ENCODE measurements at regions not wholly inside any gene's neighbourhood (a gene's known extent, or its start where the extent isn't known, plus 50 kb on each side); places are given as distances from the start of the nearest gene placed in this dataset.
"Not testable (repeated sequence)": the region's sequence is repeated elsewhere in the genome, so short reads cannot be mapped to it uniquely, and the experiment has no call there.

GRCh38 chr12:108441549-108441948, 73.5 kb upstream of the FICD start:
- H3K9me3 Mint-ChIP-seq, result no peaks in the 10 kb centered on the region
- no peak overlapping the region for H3K27ac Mint-ChIP-seq
- DNase-seq, result no peak
- no peak overlapping the region for H3K4me3 Mint-ChIP-seq
- peaks cover 0 to 3% (median 0%) of the 10 kb centered on the region in 3 donors for H3K36me3 Mint-ChIP-seq
- H3K27me3 Mint-ChIP-seq (ENCODE audit: low read depth in 3 of 3), result peaks cover 0 to 10% (median 5%) of the 10 kb centered on the region in 3 donors
- no peaks in the 10 kb centered on the region for H3K4me1 Mint-ChIP-seq

GRCh38 chr12:108440736-108441135, 74.3 kb upstream of the FICD start:
- peaks cover 0 to 10% (median 5%) of the 10 kb centered on the region in 3 donors for H3K27me3 Mint-ChIP-seq (ENCODE audit: low read depth in 3 of 3)
- no peak overlapping the region for H3K27ac Mint-ChIP-seq
- H3K4me1 Mint-ChIP-seq, result no peaks in the 10 kb centered on the region
- DNase-seq, result no peak
- H3K4me3 Mint-ChIP-seq, result no peak overlapping the region
- peaks cover 0 to 3% (median 0%) of the 10 kb centered on the region in 3 donors for H3K36me3 Mint-ChIP-seq
- H3K9me3 Mint-ChIP-seq, result no peaks in the 10 kb centered on the region

- Mint-ChIP-seq H3K9me3 (peaks cover 0 to 2% (median 0%) of the 10 kb centered on the region in 6 donors), H3K4me1 (no peaks in the 10 kb centered on the region), H3K4me3 (no peak overlapping the region), H3K27me3 (ENCODE audit: low read depth in 3 of 3) (peaks cover 0 to 10% (median 7%) of the 10 kb centered on the region in 3 donors), H3K36me3 (peaks cover 0 to 3% (median 0%) of the 10 kb centered on the region in 3 donors), H3K27ac (no peak overlapping the region)
- DNase-seq, result no peak
These were observed 76.4 kb upstream of the FICD start for GRCh38 chr12:108438667-108439066.

GRCh38 chr12:108432423-108433121, 82.5 kb upstream of the FICD start:
- Mint-ChIP-seq H3K36me3 (no peaks in the 10 kb centered on the region), H3K4me1 (no peaks in the 10 kb centered on the region), H3K4me3 (no peak overlapping the region), H3K9me3 (peaks cover 0 to 2% (median 0%) of the 10 kb centered on the region in 6 donors), H3K27ac (no peak overlapping the region), H3K27me3 (ENCODE audit: low read depth in 3 of 3) (peaks cover 0 to 5% (median 4%) of the 10 kb centered on the region in 3 donors)
- no peak for DNase-seq

- Mint-ChIP-seq H3K27ac (no peak overlapping the region), H3K27me3 (ENCODE audit: low read depth in 3 of 3) (peaks cover 0 to 4% (median 4%) of the 10 kb centered on the region in 3 donors), H3K4me1 (no peaks in the 10 kb centered on the region), H3K4me3 (no peak overlapping the region), H3K9me3 (peaks cover 0 to 2% (median 0%) of the 10 kb centered on the region in 6 donors), H3K36me3 (no peaks in the 10 kb centered on the region)
- no peak for DNase-seq
These were observed 84.2 kb upstream of the FICD start for GRCh38 chr12:108430926-108431325.

GRCh38 chr12:108430245-108430644, 84.8 kb upstream of the FICD start:
- no peaks in the 10 kb centered on the region for H3K4me1 Mint-ChIP-seq
- DNase-seq, result no peak
- H3K27me3 Mint-ChIP-seq (ENCODE audit: low read depth in 3 of 3), result peaks cover 0 to 4% (median 4%) of the 10 kb centered on the region in 3 donors
- no peak overlapping the region for H3K27ac Mint-ChIP-seq
- no peak overlapping the region for H3K4me3 Mint-ChIP-seq
- H3K36me3 Mint-ChIP-seq, result no peaks in the 10 kb centered on the region
- peaks cover 0 to 2% (median 0%) of the 10 kb centered on the region in 6 donors for H3K9me3 Mint-ChIP-seq

GRCh38 chr12:108425238-108425795, 86.2 kb upstream of the CMKLR1 start:
- H3K36me3 Mint-ChIP-seq, result no peaks in the 10 kb centered on the region
- DNase-seq, result no peak
- H3K27ac Mint-ChIP-seq, result no peak overlapping the region
- H3K4me3 Mint-ChIP-seq, result no peak overlapping the region
- no peaks in the 10 kb centered on the region for H3K4me1 Mint-ChIP-seq
- no peaks in the 10 kb centered on the region for H3K9me3 Mint-ChIP-seq
- H3K27me3 Mint-ChIP-seq (ENCODE audit: low read depth in 3 of 3), result peaks cover 0 to 4% (median 1%) of the 10 kb centered on the region in 3 donors

GRCh38 chr12:108424816-108425215, 85.7 kb upstream of the CMKLR1 start:
- DNase-seq, result no peak
- H3K27me3 Mint-ChIP-seq (ENCODE audit: low read depth in 3 of 3), result peaks cover 0 to 4% (median 4%) of the 10 kb centered on the region in 3 donors
- no peaks in the 10 kb centered on the region for H3K9me3 Mint-ChIP-seq
- H3K36me3 Mint-ChIP-seq, result no peaks in the 10 kb centered on the region
- no peak overlapping the region for H3K4me3 Mint-ChIP-seq
- H3K27ac Mint-ChIP-seq, result no peak overlapping the region
- H3K4me1 Mint-ChIP-seq, result no peaks in the 10 kb centered on the region

- Mint-ChIP-seq H3K27ac (no peak overlapping the region), H3K36me3 (no peaks in the 10 kb centered on the region), H3K27me3 (ENCODE audit: low read depth in 3 of 3) (peaks cover 0 to 4% (median 3%) of the 10 kb centered on the region in 3 donors), H3K4me1 (no peaks in the 10 kb centered on the region), H3K4me3 (no peak overlapping the region), H3K9me3 (no peaks in the 10 kb centered on the region)
- DNase-seq, result no peak
These were observed 84.9 kb upstream of the CMKLR1 start for GRCh38 chr12:108424026-108424425.

GRCh38 chr12:108423486-108423885, 84.4 kb upstream of the CMKLR1 start:
- no peaks in the 10 kb centered on the region for H3K9me3 Mint-ChIP-seq
- no peaks in the 10 kb centered on the region for H3K36me3 Mint-ChIP-seq
- no peaks in the 10 kb centered on the region for H3K4me1 Mint-ChIP-seq
- no peak for DNase-seq
- no peak overlapping the region for H3K27ac Mint-ChIP-seq
- H3K27me3 Mint-ChIP-seq (ENCODE audit: low read depth in 3 of 3), result peaks cover 0 to 3% (median 2%) of the 10 kb centered on the region in 3 donors
- no peak overlapping the region for H3K4me3 Mint-ChIP-seq

GRCh38 chr12:108421082-108421481, 82.0 kb upstream of the CMKLR1 start:
- H3K27me3 Mint-ChIP-seq (ENCODE audit: low read depth in 3 of 3); H3K4me3 Mint-ChIP-seq; H3K9me3 Mint-ChIP-seq; DNase-seq; H3K27ac Mint-ChIP-seq; H3K36me3 Mint-ChIP-seq; H3K4me1 Mint-ChIP-seq: not testable (repeated sequence)

GRCh38 chr12:108420421-108420820, 81.3 kb upstream of the CMKLR1 start:
- H3K4me3 Mint-ChIP-seq, result not testable (repeated sequence)

GRCh38 chr12:108419949-108420348, 80.8 kb upstream of the CMKLR1 start:
- H3K9me3 Mint-ChIP-seq, result peaks cover 0 to 5% (median 0%) of the 10 kb centered on the region in 6 donors
- H3K27ac Mint-ChIP-seq, result no peak overlapping the region
- H3K4me1 Mint-ChIP-seq, result no peaks in the 10 kb centered on the region
- peaks cover 0 to 6% (median 0%) of the 10 kb centered on the region in 3 donors for H3K27me3 Mint-ChIP-seq (ENCODE audit: low read depth in 3 of 3)
- H3K36me3 Mint-ChIP-seq, result no peaks in the 10 kb centered on the region
- DNase-seq, result no peak
- H3K4me3 Mint-ChIP-seq, result no peak overlapping the region

More at GRCh38 chr12:108420421-108420820, 81.3 kb upstream of the CMKLR1 start:
- not testable (repeated sequence) for DNase-seq; H3K4me1 Mint-ChIP-seq; H3K9me3 Mint-ChIP-seq; H3K36me3 Mint-ChIP-seq; H3K27ac Mint-ChIP-seq; H3K27me3 Mint-ChIP-seq (ENCODE audit: low read depth in 3 of 3)

- no peaks in the 10 kb centered on the region for H3K4me1 Mint-ChIP-seq
- H3K9me3 Mint-ChIP-seq, result peaks cover 0 to 5% (median 0%) of the 10 kb centered on the region in 6 donors
- H3K4me3 Mint-ChIP-seq, result no peak overlapping the region
- H3K36me3 Mint-ChIP-seq, result no peaks in the 10 kb centered on the region
- peak overlapping the region in 1 of 6 donors; percentile 14 for H3K27ac Mint-ChIP-seq
- DNase-seq, result no peak
- H3K27me3 Mint-ChIP-seq (ENCODE audit: low read depth in 3 of 3), result peaks cover 0 to 6% (median 0%) of the 10 kb centered on the region in 3 donors
These were observed 79.2 kb upstream of the CMKLR1 start for GRCh38 chr12:108418164-108418890.
